Thyroid gland (tissue), 4 donors: ENCODE measurements at regions not wholly inside any gene's neighbourhood (a gene's known extent, or its start where the extent isn't known, plus 50 kb on each side); places are given as distances from the start of the nearest gene placed in this dataset.

Experiments
- CTCF ChIP-seq, 6 experiments: fragments of 200-600 bp in 3 of 6; fragments of 450-650 bp in 3 of 6; sonication (generic) in 3 of 6; IDR thresholded peaks; one replicate each; pipeline ENCODE4 v1.5.1; 2016 to 2019; ENCODE audit warnings: antibody characterized with exemption in 6 of 6, mild to moderate bottlenecking in 2 of 6, inconsistent platforms in 1 of 6, moderate library complexity in 1 of 6
- POLR2A ChIP-seq, 2 donors: fragments of 450-650 bp; IDR thresholded peaks; one replicate each; pipeline ENCODE4 v1.6.1; 2017; ENCODE audit warnings: antibody characterized with exemption in 2 of 2, mild to moderate bottlenecking in 2 of 2, moderate library complexity in 1 of 2

GRCh38 chr17:62901544-62901943, 64.5 kb upstream of the TANC2 start:
- TF ChIP-seq CTCF (IDR thresholded peaks at IDR 0.05) (no peak), POLR2A (IDR thresholded peaks at IDR 0.05) (no peak)
